HG03469 (cell line): ENCODE measurements at regions not wholly inside any gene's neighbourhood (a gene's known extent, or its start where the extent isn't known, plus 50 kb on each side); places are given as distances from the start of the nearest gene placed in this dataset.

Experiments
- ATAC-seq: cut with Tn5 transposase; IDR thresholded peaks from one replicate; pipeline ENCODE4 v1.9.1; 2021; ENCODE audit warnings: mild to moderate bottlenecking, moderate library complexity, moderate number of reproducible peaks; ENCODE audit not compliant: unreplicated experiment

DNA sequence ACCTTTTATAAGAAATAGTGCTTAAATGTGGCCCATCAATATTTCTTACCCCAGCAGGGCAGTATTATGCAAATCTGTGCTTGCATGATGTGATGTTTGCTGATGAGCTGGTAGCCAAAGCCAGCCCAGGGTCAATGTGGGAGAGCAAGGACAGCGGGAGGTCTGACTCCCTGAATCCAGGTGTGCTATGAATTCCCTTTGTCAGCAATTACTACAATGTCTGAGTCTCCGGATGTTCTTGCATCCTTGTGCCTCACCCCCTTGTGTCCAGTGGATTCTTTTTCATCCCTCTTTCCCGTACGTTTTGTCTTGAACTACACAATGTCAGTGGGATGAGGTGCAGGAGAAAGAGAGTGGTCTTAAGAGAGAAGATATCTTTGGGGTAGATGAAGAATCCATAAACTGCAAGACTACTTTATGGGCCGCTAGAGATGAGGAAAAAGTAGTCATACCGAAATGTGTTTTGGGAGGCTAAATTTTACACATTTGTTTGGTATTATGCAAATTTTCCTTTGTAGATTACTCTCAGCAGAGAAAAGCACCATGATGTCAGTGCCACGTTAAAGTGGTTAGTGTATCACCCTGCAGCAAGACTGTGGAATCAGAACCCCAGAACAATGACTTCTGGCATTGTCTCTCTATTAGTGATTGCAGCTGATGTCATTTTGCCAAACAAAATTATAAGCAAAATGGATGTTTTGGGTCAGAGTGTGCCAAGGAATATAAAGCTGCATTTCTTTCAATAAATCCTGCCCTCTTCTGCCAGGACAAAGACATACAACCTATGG, 53.5 kb upstream of the TSHZ3 start:
- ATAC-seq, result no peak

DNA sequence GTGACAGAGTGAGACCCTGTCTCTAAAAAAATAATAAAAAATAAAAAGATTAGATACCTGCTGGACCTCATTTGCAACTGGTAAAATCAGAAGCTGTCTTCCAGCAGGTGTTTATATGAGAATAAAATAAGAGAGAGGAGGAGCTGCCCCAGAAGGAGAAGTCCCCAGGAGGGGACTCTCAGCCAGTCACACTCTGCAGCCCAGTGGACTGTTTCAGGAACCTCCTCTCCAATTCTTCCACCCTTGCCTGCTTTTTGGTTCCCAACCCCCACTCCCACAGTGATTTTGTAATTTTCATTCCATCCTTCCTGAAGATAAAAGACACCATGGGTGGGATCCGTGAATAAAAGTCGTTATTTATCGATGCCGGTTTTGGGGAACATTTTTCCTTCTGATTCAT, 56.9 kb upstream of the TSHZ3 start:
- ATAC-seq, result no peak

DNA sequence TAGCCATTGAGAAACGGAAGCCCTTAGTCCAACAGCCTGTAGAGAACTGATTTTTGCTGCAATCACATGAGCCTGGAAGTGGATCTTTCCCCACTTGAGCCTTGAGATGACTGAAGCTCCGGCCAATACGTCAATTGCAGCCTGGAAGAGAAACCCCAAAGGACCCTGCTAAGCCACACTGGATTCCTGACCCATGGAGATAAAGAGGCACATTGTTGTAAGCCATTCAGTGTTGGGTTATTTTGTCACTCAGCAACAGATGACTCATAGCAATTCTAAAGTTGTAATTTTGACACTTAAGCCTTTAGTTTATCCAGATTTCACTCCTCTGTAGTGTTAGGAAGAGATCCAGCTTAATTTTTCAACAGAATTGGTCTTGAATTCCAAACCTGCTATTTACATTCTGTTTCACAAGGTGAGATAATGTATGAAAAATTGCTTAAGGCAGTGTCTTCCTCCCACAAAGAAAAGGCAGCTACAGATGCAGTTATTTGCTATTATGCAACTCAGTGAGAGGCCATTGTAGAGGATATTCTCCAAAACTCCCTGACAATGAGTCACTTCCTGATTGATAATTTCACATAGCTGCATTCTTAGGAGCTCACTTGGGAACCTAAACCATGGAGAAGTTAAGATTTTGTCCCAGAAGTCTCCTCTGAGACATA, 59.4 kb upstream of the TSHZ3 start:
- ATAC-seq, result no peak

DNA sequence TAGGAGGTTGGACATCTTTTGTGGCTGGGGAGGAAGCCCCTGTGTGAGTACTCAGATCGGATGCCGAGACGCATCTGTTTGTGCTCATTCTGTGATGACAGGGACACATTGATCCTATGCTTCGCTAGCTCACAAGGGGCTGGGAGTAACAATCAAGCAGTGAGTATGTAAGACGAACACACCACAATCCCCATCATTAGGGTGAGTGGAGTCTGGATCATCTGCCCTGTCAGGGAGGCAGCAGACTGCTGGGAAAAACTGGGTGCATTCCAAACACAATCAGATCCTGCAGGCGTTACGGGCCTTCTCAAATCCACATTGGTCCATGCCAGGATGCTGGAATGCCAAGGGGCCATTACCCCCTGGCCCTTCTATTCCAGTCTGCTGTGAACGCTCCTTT, 64.1 kb upstream of the TSHZ3 start:
- ATAC-seq, result no peak

DNA sequence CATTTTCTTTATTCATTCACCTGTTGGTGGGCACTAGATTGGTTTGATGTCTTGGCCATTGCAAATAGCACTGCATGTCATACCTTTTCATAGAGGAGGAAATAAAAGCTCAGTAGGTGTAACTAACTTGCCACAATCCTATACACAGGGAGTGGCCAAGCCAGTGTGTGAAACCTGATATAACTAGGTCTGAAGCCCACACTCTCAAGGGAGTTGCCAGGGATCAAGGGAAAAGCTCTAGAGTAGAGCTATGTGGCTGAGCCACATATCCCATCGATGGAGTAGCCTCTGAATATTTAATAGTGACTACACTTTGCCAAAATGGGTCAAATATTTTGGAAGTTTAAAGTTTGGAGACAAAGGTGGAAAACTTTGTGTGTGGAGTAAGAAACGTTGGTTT, 66.1 kb upstream of the TSHZ3 start:
- no peak for ATAC-seq

DNA sequence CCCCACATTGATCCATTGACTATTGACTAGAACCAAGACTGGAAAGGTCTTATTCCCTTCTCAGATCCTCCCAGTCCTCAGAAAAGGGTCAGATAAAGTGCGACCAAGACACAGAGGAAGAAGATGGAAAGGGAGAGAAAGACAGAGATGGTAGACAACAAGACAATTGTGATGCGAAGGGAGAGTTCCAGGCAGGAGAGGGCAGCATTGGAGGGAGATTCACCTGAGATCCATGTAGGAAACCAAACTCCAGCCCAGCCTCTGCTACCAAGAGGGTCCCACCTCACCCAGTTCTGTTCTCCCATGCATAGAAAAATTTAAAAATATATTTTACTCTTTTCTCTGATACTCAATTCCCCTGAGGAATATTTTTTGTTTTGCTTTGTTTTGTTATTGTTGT, 67.3 kb upstream of the TSHZ3 start:
- no peak for ATAC-seq

DNA sequence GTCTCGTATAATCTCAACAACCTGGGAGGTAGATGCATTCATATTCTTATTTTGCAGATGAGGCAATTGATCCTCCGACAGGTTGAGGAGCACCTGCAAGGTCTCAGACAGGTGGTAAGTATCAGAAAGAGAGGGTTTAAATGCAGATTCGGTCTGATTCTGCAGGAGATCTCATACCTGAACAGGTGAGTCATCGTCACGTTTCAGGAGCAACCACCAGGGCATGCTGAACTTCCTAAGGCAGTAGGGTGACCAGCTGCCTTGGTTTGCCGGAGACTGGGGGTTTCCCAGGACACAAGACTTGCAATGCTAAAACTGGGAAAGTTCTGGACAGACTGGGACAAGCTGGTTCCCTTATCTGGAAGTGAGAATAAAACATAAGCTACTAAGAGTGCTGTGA, 68.8 kb upstream of the TSHZ3 start:
- no peak for ATAC-seq

DNA sequence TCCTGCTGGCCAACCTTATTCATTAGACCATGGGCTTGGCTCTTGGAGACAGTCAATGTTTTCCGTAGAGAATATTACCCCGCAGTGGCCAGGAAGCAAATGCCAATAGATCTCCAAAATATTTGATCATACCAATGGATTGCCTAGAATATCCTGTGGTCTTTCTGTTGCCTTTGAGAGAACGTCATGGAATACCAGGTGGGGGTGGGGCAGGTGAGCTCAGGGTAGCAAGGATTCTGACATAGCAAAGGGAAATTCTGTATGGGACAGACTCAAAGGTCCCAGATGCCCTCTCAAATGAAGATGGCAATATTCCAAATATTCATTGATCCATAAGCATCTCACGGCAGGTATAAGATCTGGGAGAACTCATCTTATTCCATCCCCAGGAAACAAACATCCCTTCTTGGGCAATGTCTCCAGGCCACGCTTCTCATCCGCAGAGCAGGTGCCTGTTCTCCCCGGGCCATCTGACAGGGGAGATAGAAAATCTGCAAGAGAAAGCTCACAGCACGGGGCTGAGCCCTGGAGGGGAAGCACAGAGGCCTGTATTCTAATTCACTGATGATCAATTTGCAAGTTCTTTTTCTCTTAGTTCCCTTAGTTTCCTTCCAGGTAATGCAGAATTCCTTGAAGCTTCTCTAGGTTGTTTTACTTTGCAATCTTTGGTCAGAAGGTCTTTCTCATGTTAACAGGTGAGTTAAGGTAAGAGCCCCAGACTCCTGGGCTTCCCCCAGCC, 69.6 kb upstream of the TSHZ3 start:
- no peak for ATAC-seq

DNA sequence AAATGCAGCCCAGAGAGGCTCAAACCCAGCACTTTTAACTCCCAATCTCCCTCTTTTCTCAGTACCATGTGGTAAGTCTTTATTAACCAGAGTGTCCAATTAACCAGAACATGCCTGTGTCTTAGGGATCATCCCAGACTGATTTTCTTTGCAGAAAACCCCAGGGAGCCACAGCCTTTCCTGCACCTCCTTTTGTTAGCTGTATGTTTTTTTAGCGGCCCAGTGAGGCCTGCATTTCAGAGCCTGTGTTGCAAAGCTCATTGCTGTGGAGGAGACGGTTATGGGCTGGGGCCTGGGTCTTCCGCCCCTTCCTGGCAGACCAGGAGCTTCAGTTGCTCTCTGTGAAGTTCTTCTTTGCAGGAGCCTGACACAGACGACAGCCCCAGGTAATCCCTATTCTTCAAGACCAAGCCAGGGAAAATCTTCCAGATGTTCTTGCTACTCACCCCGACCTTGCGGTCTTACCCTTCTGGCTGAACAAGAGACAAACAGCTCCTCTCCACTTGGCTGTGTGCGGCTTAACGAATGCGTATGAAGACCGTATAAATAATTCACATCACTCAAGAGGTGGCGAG, 70.7 kb upstream of the TSHZ3 start:
- no peak for ATAC-seq

DNA sequence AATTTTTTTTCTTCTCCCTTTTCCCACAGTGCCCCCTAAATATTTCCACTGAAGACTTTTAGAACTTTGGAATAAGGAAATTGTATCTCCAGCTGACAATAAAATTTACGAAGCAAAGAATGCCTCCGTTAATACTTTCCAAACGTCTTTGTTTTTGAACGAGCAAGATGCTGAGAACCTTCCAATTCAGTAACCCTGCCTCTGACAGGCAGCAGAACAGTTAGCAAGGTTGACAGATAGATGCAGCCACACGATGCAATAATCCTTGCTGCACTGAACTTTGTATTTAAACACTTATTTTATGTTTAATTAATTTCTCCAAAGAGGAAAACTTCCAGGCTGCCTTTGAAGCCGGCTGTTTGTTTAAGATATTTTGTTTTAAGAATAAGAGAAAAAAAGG, 71.8 kb upstream of the TSHZ3 start:
- no peak for ATAC-seq

DNA sequence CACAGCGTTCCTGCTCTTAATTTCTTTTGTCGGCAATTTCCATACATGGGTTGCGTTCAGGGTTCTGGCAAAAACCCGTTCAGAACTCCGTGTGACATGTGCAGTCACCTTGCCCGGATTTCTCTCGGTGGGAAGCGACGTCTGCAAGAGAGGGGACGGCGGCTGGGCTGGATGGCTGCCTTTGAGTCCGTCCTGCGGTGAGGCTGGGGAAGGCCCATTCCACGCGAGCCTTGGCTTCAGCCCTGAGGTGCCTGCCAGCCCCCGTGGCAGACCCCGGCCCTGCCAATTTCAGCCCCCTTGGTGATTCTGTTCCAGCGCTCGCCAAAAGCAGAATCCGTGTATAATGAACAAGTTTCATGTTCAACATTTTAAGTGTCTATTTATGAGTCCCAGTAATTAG, 72.6 kb upstream of the TSHZ3 start:
- no peak for ATAC-seq

DNA sequence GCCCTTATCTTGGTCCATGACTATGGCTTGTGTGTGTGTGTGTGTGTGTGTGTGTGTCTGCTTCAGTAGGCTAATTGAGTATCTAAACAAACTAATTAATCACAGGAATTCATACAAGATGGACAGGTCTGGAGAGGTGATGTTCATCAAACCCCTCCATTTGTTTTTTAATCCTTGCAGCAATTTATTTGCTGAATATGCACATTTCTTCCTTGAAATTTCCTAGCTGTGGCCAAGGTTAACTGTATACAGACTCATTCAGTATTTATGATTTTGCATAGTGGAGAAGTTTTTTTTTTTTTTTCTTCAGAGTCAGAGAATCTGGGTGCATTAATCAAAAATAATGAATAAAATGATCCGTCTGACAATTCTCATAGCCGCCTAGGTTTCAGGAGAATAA, 74.7 kb upstream of the TSHZ3 start:
- no peak for ATAC-seq

DNA sequence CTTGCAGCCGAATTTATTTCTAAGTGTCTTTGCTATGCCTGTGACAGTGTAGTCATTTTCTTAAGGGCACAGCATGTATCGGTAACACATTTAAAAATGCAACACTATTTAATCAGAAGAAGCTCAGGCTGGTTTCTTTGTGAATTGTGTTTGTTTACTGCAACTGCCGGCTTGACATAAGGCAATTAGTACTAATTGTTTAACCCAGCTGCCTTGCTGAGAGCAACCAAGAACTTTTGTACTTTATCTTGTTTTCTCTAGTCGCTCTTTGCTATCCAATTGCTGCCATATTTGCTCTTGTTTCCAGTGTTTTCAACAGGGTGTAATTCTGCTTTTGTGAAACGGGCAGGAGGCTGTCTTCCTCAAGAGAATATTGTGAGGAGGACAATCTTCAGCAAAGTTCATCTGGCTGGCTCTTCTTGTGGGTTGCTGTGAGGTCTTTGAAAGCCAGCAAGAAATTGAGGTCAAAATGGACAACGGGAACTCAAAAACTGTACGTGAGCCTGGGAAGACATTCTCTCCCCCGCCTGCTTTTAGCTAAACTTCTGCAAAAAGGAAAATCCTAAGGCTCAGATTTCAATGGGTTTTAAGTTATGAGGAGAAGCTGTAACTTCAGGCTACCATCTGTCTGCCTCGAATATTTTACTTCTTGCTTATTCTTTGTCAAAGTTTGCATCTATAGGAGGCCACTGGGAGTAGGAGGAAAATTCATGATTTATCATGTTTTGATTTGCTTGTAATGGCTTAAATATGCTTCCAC, 75.8 kb upstream of the TSHZ3 start:
- no peak for ATAC-seq

DNA sequence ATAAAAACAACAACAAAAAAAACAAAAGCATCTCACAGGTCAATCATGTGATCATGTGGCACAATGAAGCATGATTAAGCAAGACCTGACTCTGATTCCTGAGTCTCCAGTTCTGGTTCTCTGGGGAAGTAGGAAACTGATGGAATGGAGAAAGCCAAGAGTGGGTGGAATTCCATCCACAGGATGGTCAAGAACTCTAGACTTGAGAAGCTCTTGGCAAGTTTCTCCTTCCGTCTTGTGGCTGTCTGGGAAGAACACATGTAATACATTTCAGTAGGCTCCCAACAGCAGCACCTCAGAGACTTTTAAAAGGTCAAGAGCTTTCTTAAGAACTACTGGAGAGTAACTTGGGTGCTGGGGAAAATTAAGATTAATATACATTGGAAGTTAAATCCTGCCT, 78.6 kb upstream of the TSHZ3 start:
- ATAC-seq, result no peak

DNA sequence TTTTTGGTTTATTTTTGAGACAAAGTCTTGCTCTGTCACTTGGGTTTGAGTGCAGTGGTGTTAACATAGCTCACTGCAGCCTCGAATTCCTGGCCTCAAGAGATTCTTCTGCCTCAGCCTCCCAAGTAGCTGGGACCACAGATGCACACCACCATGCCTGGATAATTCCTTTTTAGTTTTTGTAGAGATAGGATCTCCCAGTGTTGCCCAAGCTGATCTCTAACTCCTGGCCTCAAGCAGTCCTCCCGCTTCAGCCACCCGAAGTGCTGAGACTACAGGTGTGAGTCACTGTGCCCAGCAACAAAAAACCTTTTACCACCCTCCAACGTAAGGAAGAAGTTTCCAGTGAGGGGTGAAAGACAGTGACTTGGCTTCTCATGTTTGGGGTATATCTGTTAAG, 81.1 kb upstream of the TSHZ3 start:
- no peak for ATAC-seq

DNA sequence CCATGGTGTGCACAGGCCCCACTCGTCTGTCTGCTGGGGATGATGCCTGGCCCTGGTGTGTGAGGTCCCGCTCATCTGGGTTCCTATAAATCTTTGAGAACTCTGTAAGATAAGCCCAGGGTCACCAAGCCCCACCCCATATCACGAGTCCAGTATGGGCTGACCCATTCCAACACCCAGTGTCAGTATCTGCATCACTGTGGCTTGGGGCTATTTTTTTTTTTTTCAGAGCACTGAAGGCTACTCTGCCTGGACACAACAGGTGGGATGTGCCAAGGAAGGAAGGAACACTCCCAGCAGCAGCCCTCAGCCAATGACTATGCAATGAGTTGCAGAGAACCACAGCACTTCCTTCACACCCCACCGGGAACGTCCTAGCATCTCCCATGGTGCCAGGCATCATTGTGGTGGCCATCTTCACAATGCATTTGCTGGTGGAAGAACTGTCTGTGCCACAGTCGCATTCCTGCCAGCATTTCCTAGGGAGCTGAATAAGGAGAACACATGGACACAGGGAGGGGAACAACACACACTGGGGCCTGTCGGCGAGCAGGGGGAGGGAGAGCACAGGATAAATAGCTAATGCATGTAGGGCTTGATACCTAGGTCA, 83.1 kb upstream of the TSHZ3 start:
- no peak for ATAC-seq

DNA sequence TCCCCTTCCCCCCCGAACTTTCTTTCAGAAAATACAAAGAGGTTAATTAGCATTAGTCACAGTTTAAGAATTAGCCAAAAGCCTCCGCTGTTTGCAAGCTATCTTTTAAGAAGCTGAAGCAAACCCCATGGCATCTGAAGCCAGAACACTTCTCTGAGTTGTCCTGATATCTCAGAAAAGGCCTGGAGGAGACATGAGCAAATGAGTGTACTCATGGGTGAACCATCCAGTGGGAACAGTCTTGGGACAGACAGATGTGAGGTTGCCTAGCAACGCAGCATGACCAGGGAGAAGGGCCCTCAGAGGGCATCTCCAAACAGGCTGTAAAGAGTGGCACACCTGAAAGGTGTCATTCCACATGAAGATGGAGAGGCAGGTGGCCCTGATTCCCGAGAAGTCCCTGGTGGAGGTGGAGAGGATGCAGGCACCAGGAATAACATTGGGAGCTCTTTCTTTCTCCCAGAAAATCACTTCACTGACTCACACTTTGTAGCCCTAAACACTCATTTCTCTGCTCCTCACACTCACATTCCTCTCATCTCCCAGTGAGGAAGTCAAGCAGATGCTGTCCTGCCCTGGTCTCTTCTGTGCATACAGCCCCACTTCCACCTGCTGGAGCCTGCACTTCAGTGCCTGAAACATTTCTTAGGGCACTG, 87.0 kb upstream of the TSHZ3 start:
- no peak for ATAC-seq

DNA sequence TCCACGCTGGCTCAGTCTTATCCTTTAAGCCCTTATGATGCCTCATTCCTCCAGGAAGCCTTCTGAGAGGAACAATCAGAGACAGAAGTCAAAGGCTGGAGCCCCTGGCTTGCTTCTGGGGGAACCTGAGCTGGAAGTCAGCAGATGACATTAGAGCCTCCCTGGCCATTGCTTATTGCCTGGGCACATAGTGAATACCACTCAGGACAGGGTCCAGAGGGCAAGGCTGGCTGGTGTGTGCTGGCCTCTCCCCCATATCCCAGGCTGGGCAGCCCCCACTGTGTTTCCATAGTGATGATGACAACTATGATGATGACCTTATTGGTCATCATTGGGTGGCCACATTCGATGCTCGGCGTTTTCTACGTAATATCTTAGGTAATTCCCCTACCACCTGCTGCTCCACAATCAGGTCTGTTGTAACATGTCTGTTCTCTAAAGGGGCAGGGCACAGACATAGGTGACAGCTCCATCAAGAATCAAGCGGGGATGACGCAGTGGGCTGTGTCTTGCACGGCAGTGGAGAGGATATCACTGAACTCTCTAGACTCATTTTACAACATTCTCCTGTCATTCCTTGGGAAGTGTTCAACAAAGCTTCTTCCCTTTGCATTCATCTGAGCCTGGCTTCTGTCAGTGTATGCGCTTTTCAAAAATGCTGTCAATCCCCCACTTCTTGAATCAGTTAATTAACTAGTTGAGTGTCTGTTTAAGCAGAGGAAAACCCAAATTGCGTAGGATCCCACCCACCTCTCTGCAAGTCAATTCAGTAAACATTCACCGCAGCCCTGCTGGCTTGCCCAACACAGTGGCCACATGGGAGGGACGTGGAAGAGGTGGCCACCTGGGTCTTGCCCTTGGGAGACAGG, 89.4 kb upstream of the TSHZ3 start:
- ATAC-seq, result no peak

DNA sequence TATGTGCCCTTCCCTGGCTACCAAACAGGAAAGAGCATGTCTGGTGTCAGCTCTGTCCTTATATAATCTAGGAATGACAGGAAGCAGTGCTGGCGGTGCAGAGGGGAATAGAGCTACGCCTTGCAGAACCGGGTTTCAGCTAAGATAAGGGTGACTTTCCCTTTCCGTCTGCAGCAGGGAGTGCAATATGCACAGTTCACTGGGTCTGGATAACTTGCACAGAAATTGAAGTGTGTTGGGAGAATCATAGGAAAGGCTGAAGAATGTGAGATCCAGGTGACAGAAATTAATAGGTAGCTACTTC, 90.0 kb upstream of the TSHZ3 start:
- ATAC-seq, result no peak
